Skeletal muscle satellite cell (primary cell): ENCODE measurements at regions not wholly inside any gene's neighbourhood (a gene's known extent, or its start where the extent isn't known, plus 50 kb on each side); places are given as distances from the start of the nearest gene placed in this dataset.
"Not testable (repeated sequence)": the region's sequence is repeated elsewhere in the genome, so short reads cannot be mapped to it uniquely, and the experiment has no call there.

ENCODE experiments used
- H3K27me3 ChIP-seq: 2 replicates; pipeline ENCODE4 v1.7.0; 2013; ENCODE audit warnings: low read length; ENCODE audit not compliant: control insufficient read depth, insufficient read depth
- H3K36me3 ChIP-seq: 2 replicates; pipeline ENCODE4 v1.7.0; 2013; ENCODE audit warnings: mild to moderate bottlenecking, control low read depth, low read length; ENCODE audit not compliant: insufficient read depth
- H3K4me1 ChIP-seq: 2 replicates; pipeline ENCODE4 v1.7.0; 2013; ENCODE audit warnings: low read length; ENCODE audit not compliant: control insufficient read depth, insufficient read depth
- H3K4me2 ChIP-seq: 2 replicates; pipeline ENCODE4 v1.7.0; 2013; ENCODE audit warnings: mild to moderate bottlenecking, low read length
- H3K4me3 ChIP-seq: 2 replicates; pipeline ENCODE4 v1.7.0; 2013; ENCODE audit warnings: low read length
- H3K9ac ChIP-seq: 2 replicates; pipeline ENCODE4 v1.7.0; 2013; ENCODE audit warnings: mild to moderate bottlenecking, low read depth, low read length, moderate library complexity
- H3K9me3 ChIP-seq: replicated peaks from 2 replicates; pipeline ENCODE4 v1.7.0; 2013; ENCODE audit warnings: mild to moderate bottlenecking, control low read depth, low read length

- H3K9me3 ChIP-seq, H3K4me2 ChIP-seq, H3K27me3 ChIP-seq, H3K4me3 ChIP-seq, H3K9ac ChIP-seq, H3K36me3 ChIP-seq: not testable (repeated sequence)
- H3K4me1 ChIP-seq = peaks cover 32% of the 10 kb centered on the region
These were observed 50.6 kb upstream of the MYL10 start for GRCh38 chr7:101679653-101680173.

DNA sequence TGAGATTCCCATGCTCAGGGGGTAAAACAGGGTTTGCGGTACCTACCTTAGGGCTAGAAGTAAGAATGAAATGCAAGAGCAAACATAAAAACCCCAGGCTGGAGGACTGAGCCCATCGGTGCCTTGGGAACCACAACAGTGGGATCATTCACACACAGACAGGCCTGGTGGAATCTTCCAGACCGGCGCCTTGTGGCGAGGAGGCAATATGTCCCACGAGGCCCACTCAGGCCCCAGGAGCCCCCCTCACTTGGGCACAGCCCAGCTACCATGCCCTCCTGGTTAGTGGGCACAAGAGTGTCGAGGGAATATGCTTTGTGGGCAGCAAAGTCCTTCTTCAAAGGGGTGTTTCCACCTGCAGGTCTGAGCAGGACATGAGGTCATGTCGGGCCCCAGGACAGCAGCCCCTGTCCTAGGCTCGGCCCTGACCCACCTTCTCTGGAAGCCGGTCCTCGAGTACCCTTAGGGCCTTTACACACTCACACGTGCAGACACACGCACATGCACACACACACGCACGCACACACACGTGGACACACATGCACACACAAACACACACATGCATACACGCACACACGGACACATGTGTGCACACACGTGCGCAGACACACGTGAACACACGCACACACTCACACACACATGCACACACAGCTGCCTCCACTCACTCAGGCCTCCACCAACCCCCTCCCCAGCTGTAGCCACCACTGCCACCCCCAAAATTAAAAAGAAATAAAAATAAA, 51.5 kb upstream of the MYL10 start:
- H3K9me3 ChIP-seq = no peaks in the 10 kb centered on the region
- H3K9ac ChIP-seq = no peak overlapping the region
- peaks cover 11% of the 10 kb centered on the region for H3K27me3 ChIP-seq
- H3K36me3 ChIP-seq = no peaks in the 10 kb centered on the region
- peaks cover 32% of the 10 kb centered on the region for H3K4me1 ChIP-seq
- H3K4me3 ChIP-seq = no peak overlapping the region
- H3K4me2 ChIP-seq = peak overlapping the region; percentile 73

DNA sequence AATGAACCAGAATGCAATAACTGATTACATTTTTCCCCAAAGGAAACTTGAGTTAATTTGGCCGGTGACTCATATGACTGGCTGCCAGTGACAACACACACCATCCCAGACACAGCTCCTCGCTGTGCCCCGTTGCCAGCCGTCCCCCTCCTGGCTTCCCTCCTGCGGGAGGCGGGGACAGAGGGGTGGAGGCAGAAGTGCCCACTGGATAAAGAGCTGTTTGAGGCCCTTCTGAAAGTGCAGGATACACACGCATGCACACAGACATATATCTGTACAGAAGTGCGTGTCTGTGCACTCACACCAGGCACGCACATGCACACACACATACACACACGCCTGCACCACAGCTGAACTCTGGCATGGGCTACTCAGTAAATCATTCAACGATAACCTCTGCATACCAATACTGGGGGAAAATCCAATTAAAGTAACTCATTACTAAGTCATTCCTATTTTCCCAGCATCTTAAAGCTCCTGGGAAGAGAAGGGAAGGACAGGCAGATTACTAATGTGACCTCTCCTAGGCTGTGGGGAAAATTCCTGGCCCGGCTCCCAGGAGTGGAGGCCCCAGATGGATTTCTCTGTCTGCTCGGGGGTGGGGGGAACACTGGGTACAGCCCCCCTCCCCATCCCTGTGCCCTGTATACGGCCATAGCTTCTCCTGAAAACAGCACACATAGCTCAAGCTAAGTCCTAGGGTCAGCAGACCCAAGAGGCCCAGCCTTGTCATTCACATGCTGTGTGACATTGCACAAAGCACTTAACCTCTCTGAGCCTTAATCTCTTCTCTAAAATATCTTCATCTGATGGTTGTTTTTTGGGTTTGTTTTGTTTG, 52.3 kb upstream of the MYL10 start:
- H3K9me3 ChIP-seq = no peaks in the 10 kb centered on the region
- no peaks in the 10 kb centered on the region for H3K36me3 ChIP-seq
- no peak overlapping the region for H3K4me3 ChIP-seq
- peaks cover 32% of the 10 kb centered on the region for H3K4me1 ChIP-seq
- H3K9ac ChIP-seq = no peak overlapping the region
- H3K4me2 ChIP-seq = peak overlapping the region; percentile 73
- H3K27me3 ChIP-seq = peaks cover 11% of the 10 kb centered on the region

GRCh38 chr7:101684983-101685330, 55.9 kb upstream of the MYL10 start:
- Histone ChIP-seq H3K4me1 (peaks cover 23% of the 10 kb centered on the region), H3K9ac (no peak overlapping the region), H3K4me3 (no peak overlapping the region), H3K27me3 (peaks cover 12% of the 10 kb centered on the region), H3K4me2 (no peak overlapping the region), H3K36me3 (no peaks in the 10 kb centered on the region), H3K9me3 (no peaks in the 10 kb centered on the region)

- H3K4me1 ChIP-seq = peaks cover 17% of the 10 kb centered on the region
- H3K9me3 ChIP-seq = no peaks in the 10 kb centered on the region
- H3K27me3 ChIP-seq = peaks cover 12% of the 10 kb centered on the region
- no peaks in the 10 kb centered on the region for H3K36me3 ChIP-seq
- no peak overlapping the region for H3K9ac ChIP-seq
- no peak overlapping the region for H3K4me3 ChIP-seq
- no peak overlapping the region for H3K4me2 ChIP-seq
These were observed 56.9 kb upstream of the MYL10 start for GRCh38 chr7:101686030-101686429.

- H3K4me1 ChIP-seq = peaks cover 7% of the 10 kb centered on the region
- H3K36me3 ChIP-seq = no peaks in the 10 kb centered on the region
- no peak overlapping the region for H3K4me2 ChIP-seq
- no peak overlapping the region for H3K4me3 ChIP-seq
- H3K27me3 ChIP-seq = peaks cover 12% of the 10 kb centered on the region
- H3K9ac ChIP-seq = no peak overlapping the region
- H3K9me3 ChIP-seq = no peaks in the 10 kb centered on the region
These were observed 58.0 kb upstream of the MYL10 start for GRCh38 chr7:101687081-101687480.

DNA sequence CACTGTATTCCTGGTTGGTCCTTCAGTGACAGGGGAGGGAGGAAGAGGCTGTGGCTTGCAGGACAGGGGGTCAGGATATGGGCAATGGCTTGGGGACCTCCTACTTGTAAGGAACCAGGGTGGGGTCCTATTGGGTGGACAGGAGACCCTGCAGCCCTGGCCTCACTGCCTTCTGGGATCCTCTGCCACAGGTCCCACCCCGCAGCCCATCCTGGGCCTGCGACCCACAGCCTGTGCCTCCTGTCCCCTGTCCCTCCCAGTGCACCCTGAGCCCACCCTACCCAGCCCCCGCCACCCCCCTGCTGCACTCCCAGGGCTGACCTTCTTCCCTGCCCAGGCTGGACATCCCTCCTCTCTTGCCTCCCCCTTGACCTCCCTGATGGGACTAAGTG, 58.7 kb upstream of the MYL10 start:
- Histone ChIP-seq H3K4me2 (peak overlapping the region; percentile 86), H3K4me1 (peaks cover 7% of the 10 kb centered on the region), H3K9ac (peak overlapping the region; percentile 39), H3K4me3 (peak overlapping the region; percentile 61), H3K36me3 (no peaks in the 10 kb centered on the region), H3K27me3 (peaks cover 12% of the 10 kb centered on the region), H3K9me3 (no peaks in the 10 kb centered on the region)

GRCh38 chr7:101688183-101688831, 59.2 kb upstream of the MYL10 start:
- Histone ChIP-seq H3K9me3 (no peaks in the 10 kb centered on the region), H3K4me3 (peak overlapping the region; percentile 61), H3K27me3 (peaks cover 12% of the 10 kb centered on the region), H3K4me2 (peak overlapping the region; percentile 86), H3K9ac (peak overlapping the region; percentile 45), H3K36me3 (no peaks in the 10 kb centered on the region), H3K4me1 (peaks cover 7% of the 10 kb centered on the region)

- Histone ChIP-seq H3K4me3 (no peak overlapping the region), H3K9ac (no peak overlapping the region), H3K9me3 (no peaks in the 10 kb centered on the region), H3K4me2 (no peak overlapping the region), H3K36me3 (no peaks in the 10 kb centered on the region), H3K4me1 (peaks cover 7% of the 10 kb centered on the region), H3K27me3 (peaks cover 15% of the 10 kb centered on the region)
These were observed 60.2 kb upstream of the MYL10 start for GRCh38 chr7:101688995-101689907.

DNA sequence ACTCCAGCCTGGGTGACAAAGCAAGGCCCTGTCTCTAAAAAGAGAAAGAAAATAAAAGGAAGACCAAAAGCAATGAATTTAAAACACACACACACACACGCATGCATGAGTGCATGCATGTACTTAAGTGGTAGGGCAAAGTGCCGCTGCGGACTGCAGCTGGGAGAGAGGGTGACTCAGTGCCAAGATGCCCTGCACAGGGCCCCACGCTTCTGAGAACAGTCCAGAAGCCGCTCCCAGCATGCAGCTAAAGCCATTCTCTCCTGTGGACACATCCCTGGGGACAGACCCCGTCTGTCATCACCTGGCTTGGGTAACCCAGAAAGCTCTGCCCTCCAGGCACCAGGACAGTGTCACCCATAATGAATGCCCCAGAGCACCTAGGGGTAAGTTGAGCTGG, 61.0 kb upstream of the MYL10 start:
- no peak overlapping the region for H3K4me2 ChIP-seq
- H3K9ac ChIP-seq = no peak overlapping the region
- H3K9me3 ChIP-seq = no peaks in the 10 kb centered on the region
- H3K4me3 ChIP-seq = no peak overlapping the region
- H3K4me1 ChIP-seq = peaks cover 7% of the 10 kb centered on the region
- H3K36me3 ChIP-seq = no peaks in the 10 kb centered on the region
- H3K27me3 ChIP-seq = peaks cover 8% of the 10 kb centered on the region
